ENCODE measurements at regions not wholly inside any gene's neighbourhood (a gene's known extent, or its start where the extent isn't known, plus 50 kb on each side); places are given as distances from the start of the nearest gene placed in this dataset.

DNA sequence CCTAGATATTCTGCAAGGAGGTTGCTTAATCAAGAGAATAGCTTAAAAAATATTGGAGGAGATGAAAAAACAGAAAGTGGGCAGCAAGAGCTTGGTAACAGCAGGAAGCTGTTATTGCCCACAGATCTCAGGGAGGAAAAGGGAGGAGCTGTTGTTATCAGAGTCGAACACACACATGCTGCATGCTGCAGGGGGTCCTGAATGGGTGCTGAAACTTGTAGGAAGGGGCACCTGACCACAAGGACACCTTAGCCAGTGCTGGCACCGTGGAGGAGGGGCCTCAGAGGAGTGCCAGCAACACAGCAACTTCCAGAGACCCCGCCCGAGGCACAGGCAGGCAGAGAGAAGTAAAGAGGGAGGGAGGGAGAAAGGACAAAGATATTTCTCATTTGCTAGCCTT, 332.9 kb downstream of the SOCS6 start:
- Histone ChIP-seq H3K4me3 (no peak overlapping the region), H3K27ac (no peak overlapping the region)
- no peak for DNase-seq (ENCODE audit: low spot score)
- TF ChIP-seq CTCF (IDR thresholded peaks at IDR 0.05): no peak

GRCh38 chr18:70620837-70621612, 332.2 kb downstream of the SOCS6 start:
- H3K27ac ChIP-seq: no peak overlapping the region

DNA sequence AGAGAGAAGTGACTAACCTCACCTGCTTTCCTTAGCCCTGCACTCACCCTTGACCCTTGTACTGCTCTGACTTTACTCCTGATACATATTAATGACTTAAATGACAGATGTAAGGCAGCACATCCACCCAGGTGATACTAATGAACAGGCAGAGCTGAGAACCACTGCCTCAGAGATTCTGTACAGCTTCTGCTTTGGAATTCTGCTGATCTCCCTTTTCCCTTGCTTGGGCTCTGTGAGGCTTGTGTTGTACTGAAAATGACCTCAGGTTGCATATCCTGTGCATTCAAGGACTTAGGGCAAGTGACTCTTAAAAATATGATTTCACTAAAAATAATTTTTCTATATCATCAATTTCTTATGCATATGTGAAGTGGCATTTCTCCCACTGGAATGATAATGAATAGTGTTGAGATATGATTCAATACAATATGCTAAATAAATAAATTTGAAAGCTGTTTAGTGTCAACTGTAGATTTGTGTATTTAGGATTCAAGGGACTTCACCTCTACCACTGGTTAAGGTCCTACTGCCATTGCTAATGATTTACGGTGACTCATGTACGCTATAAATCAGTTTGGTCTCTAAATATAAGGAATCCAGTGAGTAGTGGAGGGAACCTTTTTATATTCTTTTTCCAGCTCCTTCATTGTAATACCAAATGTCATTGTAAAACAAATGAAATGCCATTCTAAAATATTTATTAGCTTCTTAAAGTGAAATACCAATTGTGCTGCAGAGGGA, 328.3 kb downstream of the SOCS6 start:
- H3K4me3 ChIP-seq: no peak overlapping the region
- no peak for DNase-seq (ENCODE audit: low spot score)
- H3K27ac ChIP-seq: no peak overlapping the region
- no peak for TF ChIP-seq CTCF (IDR thresholded peaks at IDR 0.05)

More at GRCh38 chr18:70620837-70621612, 332.2 kb downstream of the SOCS6 start:
- H3K4me3 ChIP-seq: no peak overlapping the region
- no peak for TF ChIP-seq CTCF (IDR thresholded peaks at IDR 0.05)
- DNase-seq (ENCODE audit: low spot score): no peak

DNA sequence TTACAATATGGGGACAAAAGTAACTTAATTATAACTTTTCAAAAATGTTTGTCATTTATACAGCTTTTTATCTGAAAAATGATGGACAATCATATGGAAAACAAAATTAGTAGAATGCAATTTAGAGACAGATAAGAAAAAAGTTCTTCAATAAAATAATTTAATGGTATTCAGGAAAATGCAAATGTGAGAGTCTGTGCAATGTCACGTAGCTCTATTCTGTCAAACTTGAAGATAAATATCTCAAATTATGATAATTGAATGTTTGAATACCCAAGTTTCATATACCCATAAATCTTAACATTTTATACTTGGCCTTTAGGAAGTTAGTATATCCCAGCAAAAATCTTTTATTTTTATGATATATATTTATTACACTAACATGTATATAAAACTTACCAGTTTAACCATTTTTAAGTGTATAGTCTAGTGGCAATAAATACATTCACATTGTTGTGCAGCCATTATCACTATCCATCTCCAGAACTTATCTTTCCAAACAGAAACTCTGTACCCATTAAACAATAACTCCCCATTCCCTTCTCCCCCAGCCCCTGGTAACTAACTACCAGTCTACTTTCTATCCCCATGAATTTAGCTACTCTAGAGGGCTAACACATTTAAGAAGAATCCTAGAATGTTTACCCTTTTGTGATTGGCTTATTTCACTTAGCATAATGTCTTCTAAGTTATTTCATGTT, 311.5 kb downstream of the SOCS6 start:
- DNase-seq (ENCODE audit: low spot score): no peak
- TF ChIP-seq CTCF (IDR thresholded peaks at IDR 0.05): no peak
- no peak overlapping the region for H3K4me3 ChIP-seq
- no peak overlapping the region for H3K27ac ChIP-seq

DNA sequence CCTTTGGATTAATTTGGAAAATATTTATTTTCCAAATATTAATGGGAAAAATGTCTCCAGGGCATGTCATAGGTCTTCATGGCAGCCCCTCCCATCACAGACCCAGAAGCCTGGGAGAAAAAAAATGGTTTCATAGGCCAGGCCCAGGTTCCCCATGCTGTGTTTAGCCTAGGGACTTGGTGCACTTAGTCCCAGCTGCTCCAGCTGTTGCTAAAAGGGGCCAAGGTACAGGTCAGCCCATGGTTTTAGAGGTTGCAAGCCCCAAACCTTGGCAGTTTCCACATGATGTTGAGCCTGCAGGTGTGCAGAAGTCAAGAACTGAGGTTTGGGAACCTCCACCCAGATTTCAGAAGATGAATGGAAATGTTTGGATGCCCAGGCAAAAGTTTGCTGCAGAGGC, 309.6 kb downstream of the SOCS6 start:
- H3K27ac ChIP-seq: no peak overlapping the region
- no peak overlapping the region for H3K4me3 ChIP-seq
- no peak for TF ChIP-seq CTCF (IDR thresholded peaks at IDR 0.05)
- DNase-seq (ENCODE audit: low spot score): no peak

DNA sequence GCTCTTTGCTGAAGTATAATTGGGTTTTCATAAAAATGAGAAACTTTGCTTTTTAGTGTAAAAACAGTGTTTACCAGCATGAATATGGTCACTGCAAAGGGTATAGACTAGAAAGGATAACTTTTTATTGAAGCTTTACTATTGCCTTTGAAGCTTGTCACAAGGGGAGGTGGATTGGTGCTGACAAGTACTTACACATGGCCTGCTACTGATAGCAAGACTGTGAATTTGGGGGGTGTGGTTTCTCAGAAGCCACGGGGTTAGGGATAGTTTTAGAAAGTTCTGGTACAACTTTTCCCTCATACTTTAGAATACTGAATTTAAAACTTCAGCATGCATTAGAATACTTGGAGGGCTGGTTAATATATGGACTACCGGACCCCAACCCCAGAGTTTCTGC, 294.1 kb downstream of the SOCS6 start:
- DNase-seq (ENCODE audit: low spot score): no peak
- TF ChIP-seq CTCF (IDR thresholded peaks at IDR 0.05): no peak
- Histone ChIP-seq H3K27ac (no peak overlapping the region), H3K4me3 (no peak overlapping the region)
